Adrenal gland (tissue), 5 donors: ENCODE measurements at regions not wholly inside any gene's neighbourhood (a gene's known extent, or its start where the extent isn't known, plus 50 kb on each side); places are given as distances from the start of the nearest gene placed in this dataset.

Source experiments
- CTCF ChIP-seq, 6 experiments: fragments of 450-650 bp in 4 of 6; fragments of 200-600 bp in 2 of 6; sonication (generic) in 1 of 6; IDR thresholded peaks; 1 replicate in 5 of 6; 2 replicates in 1 of 6; pipeline versions ENCODE4 v1.5.1 to v1.8.0; 2016 to 2021; ENCODE audit warnings: antibody characterized with exemption in 6 of 6, mild to moderate bottlenecking in 2 of 6, moderate library complexity in 1 of 6
- POLR2A ChIP-seq, 2 donors: fragments of 450-650 bp; IDR thresholded peaks; one replicate each; pipeline ENCODE4 v1.6.1; 2017; ENCODE audit warnings: antibody characterized with exemption in 2 of 2, mild to moderate bottlenecking in 2 of 2, moderate library complexity in 1 of 2
- donor health status: DM: no; HTN: no; CAD: no.

GRCh38 chr9:74036549-74037231 is 460.4 kb upstream of the RORB start:
- TF ChIP-seq POLR2A (IDR thresholded peaks at IDR 0.05) (no peak), CTCF (IDR thresholded peaks at IDR 0.05) (no peak)
